Fibroblast of lung (primary cell): ENCODE measurements at regions not wholly inside any gene's neighbourhood (a gene's known extent, or its start where the extent isn't known, plus 50 kb on each side); places are given as distances from the start of the nearest gene placed in this dataset.

Experiments
- CTCF ChIP-seq, 2 donors: IDR thresholded peaks in 1 of 2; conservative IDR thresholded peaks in 1 of 2; 1 replicate in 1 of 2; 2 replicates in 1 of 2; pipeline ENCODE4 v1.5.1; 2011 to 2012; ENCODE audit warnings: low read length in 2 of 2, control low read depth in 1 of 2, inconsistent platforms in 1 of 2, low read depth in 1 of 2, mild to moderate bottlenecking in 1 of 2
- EZH2 ChIP-seq: IDR thresholded peaks from 2 replicates; pipeline ENCODE4 v1.5.1; 2012; ENCODE audit warnings: low read length, control low read depth, mild to moderate bottlenecking; ENCODE audit errors: missing control alignments

GRCh38 chr7:148483515-148484308 is 106.9 kb upstream of the C7orf33 start:
- TF ChIP-seq CTCF (conservative IDR thresholded peaks at IDR 0.05 in 1 of 2, IDR thresholded peaks at IDR 0.05 in 1 of 2; ENCODE audit: low read depth in 1 of 2, low read length in 2 of 2), result no peak
- TF ChIP-seq EZH2, result no peak
